Common myeloid progenitor, CD34-positive (primary cell): ENCODE measurements at regions not wholly inside any gene's neighbourhood (a gene's known extent, or its start where the extent isn't known, plus 50 kb on each side); places are given as distances from the start of the nearest gene placed in this dataset.
A peak's percentile ranks its signal among the peaks of the same experiment; 100 is the strongest.

Experiments used
- CTCF ChIA-PET: fragments of 350-600 bp; sonication (Branson Sonifier 250); formaldehyde crosslinking; loops from one replicate; lab custom pipeline; 2021; ENCODE audit warnings: antibody characterized with exemption; lab: Charles Lee
- POLR2A ChIA-PET: fragments of 350-600 bp; sonication (Branson Sonifier 250); formaldehyde crosslinking; loops from one replicate; lab custom pipeline; 2021; ENCODE audit warnings: antibody characterized with exemption; lab: Charles Lee
- DNase-seq, 3 donors: peaks; one replicate each; pipeline versions ENCODE4 v3.0.0 to v3.0.0-alpha.2; 2013
- H3K27ac ChIP-seq, 2 experiments: 1 replicate in 1 of 2; 2 replicates in 1 of 2; pipeline ENCODE4 v1.7.0; 2013; ENCODE audit warnings: inconsistent platforms in 2 of 2, low read length in 2 of 2, mild to moderate bottlenecking in 2 of 2, low read depth in 1 of 2, moderate library complexity in 1 of 2; ENCODE audit not compliant: severe bottlenecking in 2 of 2, insufficient read depth in 1 of 2, poor library complexity in 1 of 2
- H3K27me3 ChIP-seq, 5 experiments: replicated peaks in 2 of 5; 1 replicate in 3 of 5; 2 replicates in 2 of 5; pipeline versions ENCODE4 v1.6.1 to v1.7.0; 2013; ENCODE audit warnings: low read length in 4 of 5, mild to moderate bottlenecking in 2 of 5, moderate library complexity in 2 of 5, inconsistent platforms in 1 of 5; ENCODE audit not compliant: insufficient read depth in 5 of 5, control insufficient read depth in 4 of 5
- H3K36me3 ChIP-seq, 4 experiments: 1 replicate in 2 of 4; 2 replicates in 2 of 4; pipeline versions ENCODE4 v1.6.1 to v1.7.0; 2013; ENCODE audit warnings: low read length in 3 of 4, control low read depth in 1 of 4, mild to moderate bottlenecking in 1 of 4; ENCODE audit not compliant: control insufficient read depth in 4 of 4, insufficient read depth in 4 of 4
- H3K4me1 ChIP-seq, 4 experiments: 1 replicate in 3 of 4; 2 replicates in 1 of 4; pipeline versions ENCODE4 v1.6.1 to v1.7.1; 2013; ENCODE audit warnings: low read length in 3 of 4, mild to moderate bottlenecking in 3 of 4, control low read depth in 1 of 4, inconsistent platforms in 1 of 4, moderate library complexity in 1 of 4; ENCODE audit not compliant: control insufficient read depth in 4 of 4, insufficient read depth in 4 of 4; ENCODE audit errors: control extremely low read depth in 1 of 4
- H3K4me3 ChIP-seq, 7 experiments: 1 replicate in 4 of 7; 2 replicates in 3 of 7; pipeline versions ENCODE4 v1.5.1 to v1.7.0; 2013; ENCODE audit warnings: mild to moderate bottlenecking in 7 of 7, low read length in 6 of 7, moderate library complexity in 6 of 7, inconsistent platforms in 2 of 7, low read depth in 2 of 7, control low read depth in 1 of 7; ENCODE audit not compliant: insufficient read depth in 4 of 7, control insufficient read depth in 1 of 7; ENCODE audit errors: extremely low read depth in 1 of 7
- H3K9me3 ChIP-seq, 5 experiments: 1 replicate in 4 of 5; 2 replicates in 1 of 5; pipeline versions ENCODE4 v1.6.1 to v1.7.1; 2013; ENCODE audit warnings: low read length in 4 of 5, mild to moderate bottlenecking in 2 of 5, inconsistent platforms in 1 of 5, low read depth in 1 of 5, moderate library complexity in 1 of 5; ENCODE audit not compliant: control insufficient read depth in 4 of 5, insufficient read depth in 2 of 5; ENCODE audit errors: control extremely low read depth in 1 of 5
- WGBS: methylation state at CpG from one replicate; pipeline ENCODE4 v1.1.5; 2013; ENCODE audit not compliant: insufficient coverage; 5-methylcytosine and 5-hydroxymethylcytosine counted together

DNA sequence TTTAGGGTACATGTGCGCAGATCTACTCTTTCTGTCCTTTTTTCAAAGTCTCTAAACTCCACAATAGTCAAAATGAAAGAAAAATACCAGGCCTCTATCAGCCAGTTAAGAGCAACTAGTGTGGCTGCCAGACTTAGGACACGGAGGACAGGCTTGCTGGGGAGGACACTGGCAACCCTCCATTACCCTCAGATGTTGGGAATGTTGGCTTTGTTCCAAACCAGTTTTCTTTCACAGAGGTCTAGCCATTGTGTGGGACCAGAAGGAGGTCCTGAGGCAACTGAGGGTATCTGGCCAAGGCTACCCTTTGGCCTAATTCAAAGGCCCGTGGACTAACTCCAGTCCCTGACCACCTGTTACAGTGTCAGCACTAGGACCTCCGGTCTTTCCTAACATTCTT is 51.2 kb upstream of the MED9 start:
- ChIA-PET CTCF (interaction anchor here (1.4 kb wide), 1 partner anchor 20 kb away, joined by 4 read pairs; no protein-coding TSS in a partner anchor), POLR2A (no interaction called here)
- H3K27ac ChIP-seq = no peak overlapping the region
- peaks cover 0 to 22% (median 15%) of the 10 kb centered on the region in 5 experiments for H3K9me3 ChIP-seq
- no peak overlapping the region for H3K4me3 ChIP-seq
- 93% methylated on average over 2 of the region's 4 CpGs for WGBS
- no peak for DNase-seq
- H3K27me3 ChIP-seq = no peaks in the 10 kb centered on the region
- no peaks in the 10 kb centered on the region for H3K36me3 ChIP-seq
- H3K4me1 ChIP-seq = peaks cover 0 to 15% (median 6%) of the 10 kb centered on the region in 4 experiments

DNA sequence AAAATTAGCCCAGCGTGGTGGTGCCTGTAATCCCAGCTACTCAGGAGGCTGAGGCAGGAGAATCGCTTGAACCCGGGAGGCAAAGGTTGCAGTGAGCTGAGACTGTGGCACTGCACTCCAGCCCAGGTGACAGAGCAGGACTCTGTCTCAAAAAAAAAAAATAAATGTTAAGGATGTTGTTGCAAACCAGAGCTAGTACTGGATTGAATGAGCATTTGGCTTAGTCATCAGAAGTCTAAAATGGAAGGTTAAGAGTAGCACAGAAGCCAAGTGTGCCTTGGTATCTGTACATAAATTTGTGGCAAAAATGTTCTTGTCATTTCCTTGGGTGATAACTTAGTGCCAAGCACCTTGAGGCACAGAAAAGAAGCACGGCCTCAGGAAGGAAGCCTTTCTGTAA is 50.6 kb upstream of the MED9 start:
- CTCF ChIA-PET = interaction anchor here (1.3 kb wide), 1 partner anchor 10 kb away, joined by 5 read pairs; no protein-coding TSS in a partner anchor

More for the DNA sequence above, 50.6 kb upstream of the MED9 start:
- peak in 1 of 3 donors; percentile 37 for DNase-seq
- no peaks in the 10 kb centered on the region for H3K27me3 ChIP-seq
- H3K36me3 ChIP-seq = no peaks in the 10 kb centered on the region
- POLR2A ChIA-PET = interaction anchor here (0.6 kb wide), 1 partner anchor 381 kb away, joined by 3 read pairs; no protein-coding TSS in a partner anchor
- no peak overlapping the region for H3K4me3 ChIP-seq
- H3K4me1 ChIP-seq = peaks cover 0 to 13% (median 5%) of the 10 kb centered on the region in 4 experiments
- H3K27ac ChIP-seq = no peak overlapping the region
- H3K9me3 ChIP-seq = peaks cover 0 to 22% (median 15%) of the 10 kb centered on the region in 5 experiments
- 78% methylated on average over 4 of the region's 4 CpGs for WGBS
